ENCODE measurements at regions not wholly inside any gene's neighbourhood (a gene's known extent, or its start where the extent isn't known, plus 50 kb on each side); places are given as distances from the start of the nearest gene placed in this dataset.
"Not testable (repeated sequence)": the region's sequence is repeated elsewhere in the genome, so short reads cannot be mapped to it uniquely, and the experiment has no call there.

DNA sequence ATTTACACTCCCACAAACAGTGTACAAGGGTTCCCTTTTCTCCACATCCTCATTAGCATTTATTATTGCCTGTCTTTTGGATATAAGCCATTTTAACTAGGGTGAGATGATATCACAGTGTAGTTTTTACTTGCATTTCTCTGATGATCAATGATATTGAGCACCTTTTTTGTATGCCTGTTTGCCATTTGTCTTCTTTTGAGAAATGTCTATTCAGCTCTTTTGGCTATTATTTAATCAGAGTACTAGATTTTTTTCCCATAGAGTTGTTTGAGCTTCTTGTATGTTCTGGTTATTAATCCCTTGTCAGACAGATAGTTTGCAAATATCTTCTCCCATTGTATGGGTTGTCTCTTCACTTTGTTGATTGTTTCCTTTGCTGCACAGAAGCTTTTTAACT lies 190.6 kb downstream of the MAGEB17 start:
- TF ChIP-seq, protein P1, sequence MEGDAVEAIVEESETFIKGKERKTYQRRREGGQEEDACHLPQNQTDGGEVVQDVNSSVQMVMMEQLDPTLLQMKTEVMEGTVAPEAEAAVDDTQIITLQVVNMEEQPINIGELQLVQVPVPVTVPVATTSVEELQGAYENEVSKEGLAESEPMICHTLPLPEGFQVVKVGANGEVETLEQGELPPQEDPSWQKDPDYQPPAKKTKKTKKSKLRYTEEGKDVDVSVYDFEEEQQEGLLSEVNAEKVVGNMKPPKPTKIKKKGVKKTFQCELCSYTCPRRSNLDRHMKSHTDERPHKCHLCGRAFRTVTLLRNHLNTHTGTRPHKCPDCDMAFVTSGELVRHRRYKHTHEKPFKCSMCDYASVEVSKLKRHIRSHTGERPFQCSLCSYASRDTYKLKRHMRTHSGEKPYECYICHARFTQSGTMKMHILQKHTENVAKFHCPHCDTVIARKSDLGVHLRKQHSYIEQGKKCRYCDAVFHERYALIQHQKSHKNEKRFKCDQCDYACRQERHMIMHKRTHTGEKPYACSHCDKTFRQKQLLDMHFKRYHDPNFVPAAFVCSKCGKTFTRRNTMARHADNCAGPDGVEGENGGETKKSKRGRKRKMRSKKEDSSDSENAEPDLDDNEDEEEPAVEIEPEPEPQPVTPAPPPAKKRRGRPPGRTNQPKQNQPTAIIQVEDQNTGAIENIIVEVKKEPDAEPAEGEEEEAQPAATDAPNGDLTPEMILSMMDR (conservative IDR thresholded peaks at IDR 0.05), result no peak
- Mint-ChIP-seq H3K36me3 (no peaks in the 10 kb centered on the region), H3K4me1 (ENCODE audit: unreplicated experiment) (no peaks in the 10 kb centered on the region), H3K27me3 (no peaks in the 10 kb centered on the region), H3K4me3 (no peak overlapping the region), H3K9me3 (no peaks in the 10 kb centered on the region), H3K27ac (no peak overlapping the region)
- no peak for DNase-seq (ENCODE audit: extremely low spot score, unreplicated experiment)

DNA sequence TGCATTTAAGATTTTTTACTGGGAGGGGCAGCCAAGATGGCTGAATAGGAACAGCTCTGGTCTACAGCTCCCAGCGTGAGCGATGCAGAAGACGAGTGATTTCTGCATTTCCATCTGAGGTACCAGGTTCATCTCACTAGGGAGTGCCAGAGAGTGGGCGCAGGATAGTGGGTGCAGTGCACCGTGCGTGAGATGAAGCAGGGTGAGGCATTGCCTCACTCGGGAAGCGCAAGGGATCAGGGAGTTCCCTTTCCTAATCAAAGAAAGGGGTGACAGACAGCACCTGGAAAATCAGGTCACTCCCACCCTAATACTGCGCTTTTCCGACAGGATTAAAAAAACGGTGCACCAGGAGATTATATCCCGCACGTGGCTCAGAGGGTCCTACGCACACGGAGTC lies 192.8 kb downstream of the MAGEB17 start:
- not testable (repeated sequence) for H3K27me3 Mint-ChIP-seq; DNase-seq (ENCODE audit: extremely low spot score, unreplicated experiment); H3K4me1 Mint-ChIP-seq (ENCODE audit: unreplicated experiment); H3K9me3 Mint-ChIP-seq; H3K27ac Mint-ChIP-seq; H3K4me3 Mint-ChIP-seq; H3K36me3 Mint-ChIP-seq

DNA sequence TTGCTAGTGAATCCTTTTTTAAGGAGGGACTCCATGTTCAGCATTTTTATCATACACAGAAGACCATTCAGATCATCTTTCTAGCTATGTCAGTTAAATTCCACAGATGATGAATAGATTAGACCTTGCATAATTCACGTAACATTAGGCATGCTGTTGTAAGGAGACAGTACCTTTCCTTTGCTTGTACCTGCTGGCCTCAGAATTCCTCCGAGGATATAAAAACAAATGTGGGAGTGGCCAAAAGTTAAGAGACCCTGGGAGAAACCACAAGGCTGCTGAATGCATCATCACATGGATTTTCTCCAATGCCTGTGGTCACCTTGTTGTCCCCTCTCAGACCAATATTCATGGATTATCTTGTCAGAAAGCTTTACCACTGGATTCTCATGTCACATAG lies 201.4 kb downstream of the MAGEB17 start:
- Mint-ChIP-seq H3K4me1 (ENCODE audit: unreplicated experiment) (no peaks in the 10 kb centered on the region), H3K36me3 (no peaks in the 10 kb centered on the region), H3K27me3 (no peaks in the 10 kb centered on the region), H3K27ac (no peak overlapping the region), H3K4me3 (no peak overlapping the region), H3K9me3 (no peaks in the 10 kb centered on the region)
- TF ChIP-seq, protein P1 (conservative IDR thresholded peaks at IDR 0.05), result no peak
- DNase-seq (ENCODE audit: extremely low spot score, unreplicated experiment), result no peak

DNA sequence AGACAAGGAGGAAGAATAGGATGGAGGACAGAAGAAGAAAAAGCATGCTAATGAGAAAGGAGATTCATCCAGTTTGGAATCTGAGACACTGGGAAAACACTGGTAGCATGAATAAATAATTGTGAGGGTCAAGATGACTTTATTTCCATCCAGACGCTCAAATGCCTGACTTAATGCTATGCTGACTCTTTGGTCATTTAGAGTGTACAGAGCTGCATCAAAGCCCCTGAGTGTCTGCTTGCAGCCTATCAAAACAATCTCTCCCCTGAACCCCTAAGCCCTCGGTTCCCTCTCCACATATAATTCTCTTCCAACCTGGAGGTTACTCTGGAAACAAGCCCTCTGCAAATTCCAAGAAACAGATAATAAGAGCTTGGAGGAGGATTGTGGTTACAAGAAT lies 208.8 kb downstream of the MAGEB17 start:
- no peaks in the 10 kb centered on the region for H3K36me3 Mint-ChIP-seq
- TF ChIP-seq, protein P1 (conservative IDR thresholded peaks at IDR 0.05), result no peak

DNA sequence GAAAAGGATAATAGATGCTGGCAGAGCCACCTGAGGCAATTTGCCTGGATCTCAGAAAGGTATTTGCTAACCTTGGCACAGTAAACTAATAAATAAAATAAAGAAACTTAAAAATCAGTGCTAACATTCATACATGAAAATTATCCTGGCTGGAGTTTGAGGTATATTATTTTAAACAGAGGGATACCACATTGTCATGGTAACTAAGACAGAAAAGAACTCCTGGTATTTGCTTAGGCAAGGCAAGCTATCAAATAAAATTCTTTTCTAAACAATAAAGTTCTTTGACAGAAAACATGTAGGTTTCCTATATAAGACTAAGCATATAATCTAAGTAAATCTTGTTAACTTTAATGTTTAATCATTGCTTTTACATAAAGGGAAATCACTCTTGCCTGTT lies 218.8 kb downstream of the MAGEB17 start:
- Mint-ChIP-seq H3K9me3 (no peaks in the 10 kb centered on the region), H3K36me3 (no peaks in the 10 kb centered on the region), H3K4me3 (no peak overlapping the region), H3K27me3 (no peaks in the 10 kb centered on the region), H3K4me1 (ENCODE audit: unreplicated experiment) (no peaks in the 10 kb centered on the region), H3K27ac (no peak overlapping the region)
- DNase-seq (ENCODE audit: extremely low spot score, unreplicated experiment), result no peak
- TF ChIP-seq, protein P1 (conservative IDR thresholded peaks at IDR 0.05), result no peak

More for the DNA sequence above, 208.8 kb downstream of the MAGEB17 start:
- Mint-ChIP-seq H3K4me3 (no peak overlapping the region), H3K27me3 (no peaks in the 10 kb centered on the region), H3K27ac (no peak overlapping the region), H3K4me1 (ENCODE audit: unreplicated experiment) (no peaks in the 10 kb centered on the region), H3K9me3 (no peaks in the 10 kb centered on the region)
- DNase-seq (ENCODE audit: extremely low spot score, unreplicated experiment), result no peak

DNA sequence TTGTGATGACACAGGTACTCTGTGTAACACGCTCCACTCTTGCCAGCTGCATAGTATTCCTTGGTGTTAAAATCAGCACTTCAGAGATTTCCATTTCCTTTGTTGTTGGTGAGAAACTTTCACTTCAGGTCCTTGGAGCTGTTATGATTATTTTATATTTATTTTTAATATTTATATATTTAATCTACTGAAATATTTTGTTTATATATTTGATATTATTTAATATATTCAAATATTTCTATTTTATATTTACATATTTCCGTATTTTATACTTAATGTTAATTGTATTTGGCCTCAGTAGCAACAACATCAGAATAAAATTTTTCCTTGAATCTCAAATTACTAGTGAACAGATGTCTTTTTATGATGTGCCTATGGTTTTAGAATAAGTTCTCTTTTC lies 225.3 kb downstream of the MAGEB17 start:
- DNase-seq (ENCODE audit: extremely low spot score, unreplicated experiment), result no peak
- no peaks in the 10 kb centered on the region for H3K36me3 Mint-ChIP-seq
- TF ChIP-seq, protein P1 (conservative IDR thresholded peaks at IDR 0.05), result no peak
- no peaks in the 10 kb centered on the region for H3K27me3 Mint-ChIP-seq
- peaks cover 5% of the 10 kb centered on the region for H3K4me1 Mint-ChIP-seq (ENCODE audit: unreplicated experiment)
- H3K9me3 Mint-ChIP-seq, result no peaks in the 10 kb centered on the region
- no peak overlapping the region for H3K27ac Mint-ChIP-seq
- no peak overlapping the region for H3K4me3 Mint-ChIP-seq

Data from type B pancreatic cell (in vitro differentiated cells).